ENCODE measurements at regions not wholly inside any gene's neighbourhood (a gene's known extent, or its start where the extent isn't known, plus 50 kb on each side); places are given as distances from the start of the nearest gene placed in this dataset.

DNA sequence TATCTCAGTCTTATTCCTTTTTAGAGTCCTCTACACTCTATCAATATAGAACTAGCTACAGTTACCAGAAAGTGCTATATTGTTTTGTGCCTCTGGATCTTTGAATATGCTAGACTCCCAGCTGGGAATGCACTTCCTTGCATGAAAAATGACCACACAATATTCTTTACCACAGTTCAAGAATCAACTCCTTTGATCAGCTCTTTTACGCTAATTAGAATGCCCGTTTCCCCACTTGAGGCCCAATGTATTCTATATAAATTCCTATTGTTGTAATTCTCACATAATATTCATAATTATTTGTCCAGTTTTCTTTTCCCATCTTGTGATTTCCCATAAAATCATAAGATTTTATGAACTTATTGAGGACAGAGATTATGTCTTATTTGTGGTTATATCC, 142.2 kb downstream of the UBE2E3 start:
- TF ChIP-seq EZH2 (IDR thresholded peaks at IDR 0.05) (no peak), POLR2AphosphoS5 (IDR thresholded peaks at IDR 0.05; ENCODE audit: borderline replicate concordance, low read depth, low read length) (no peak), FOXP2 (optimal IDR thresholded peaks at IDR 0.05; ENCODE audit: control extremely low read depth, extremely low read length, insufficient read depth) (no peak)
